HepG2 (cell line): ENCODE measurements at regions not wholly inside any gene's neighbourhood (a gene's known extent, or its start where the extent isn't known, plus 50 kb on each side); places are given as distances from the start of the nearest gene placed in this dataset.

Experiments
- CREB1 ChIP-seq, 2 experiments: fragments of 450-650 bp in 1 of 2; IDR thresholded peaks; 2 replicates each; pipeline ENCODE4 v1.6.1; 2016 to 2017; ENCODE audit warnings: control low read depth in 1 of 2, mild to moderate bottlenecking in 1 of 2, missing compliant biosample characterization in 1 of 2, missing genetic modification characterization in 1 of 2
- HOXA9 ChIP-seq: sonication (generic); formaldehyde crosslinking; IDR thresholded peaks from 2 replicates; pipeline ENCODE4 v1.8.1; 2022; ENCODE audit warnings: missing genetic modification reagents, mild to moderate bottlenecking, moderate library complexity, borderline replicate concordance
- NR2C2 ChIP-seq: sonication (generic); formaldehyde crosslinking; IDR thresholded peaks from 2 replicates; pipeline ENCODE4 v1.4.0; 2020; ENCODE audit warnings: missing genetic modification reagents, mild to moderate bottlenecking, moderate library complexity, borderline replicate concordance
- RELA ChIP-seq: sonication (generic); formaldehyde crosslinking; IDR thresholded peaks from 2 replicates; pipeline ENCODE4 v1.4.0; 2020; ENCODE audit warnings: missing genetic modification reagents
- SMAD1 ChIP-seq: sonication (generic); formaldehyde crosslinking; IDR thresholded peaks from 2 replicates; pipeline ENCODE4 v1.4.0; 2020; ENCODE audit warnings: missing genetic modification reagents, low read depth, mild to moderate bottlenecking, borderline replicate concordance
- SP1 ChIP-seq, 2 experiments: fragments of 450-650 bp in 1 of 2; sonication (generic) in 1 of 2; formaldehyde crosslinking in 1 of 2; IDR thresholded peaks; 2 replicates each; pipeline versions ENCODE4 v1.4.0 to v1.6.1; 2016 to 2020; ENCODE audit warnings: missing genetic modification reagents in 1 of 2
- YEATS2 ChIP-seq: sonication (generic); formaldehyde crosslinking; IDR thresholded peaks from 2 replicates; pipeline ENCODE4 v1.4.0; 2020; ENCODE audit warnings: missing genetic modification reagents, borderline replicate concordance
- ZNF180 ChIP-seq: sonication (generic); formaldehyde crosslinking; IDR thresholded peaks from 2 replicates; pipeline ENCODE4 v1.4.0; 2020; ENCODE audit warnings: low read depth, missing genetic modification reagents, borderline replicate concordance
- ZNF225 ChIP-seq: sonication (generic); formaldehyde crosslinking; IDR thresholded peaks from 2 replicates; pipeline ENCODE4 v1.4.0; 2020; ENCODE audit warnings: mild to moderate bottlenecking, missing genetic modification reagents

GRCh38 chr13:111909501-111909900 is 157.4 kb upstream of the SOX1 start:
- TF ChIP-seq SMAD1 (no peak), YEATS2 (no peak), HOXA9 (CRISPR knock-in tag) (no peak), CREB1 (IDR thresholded peaks at IDR 0.05) (no peak), CREB1 (CRISPR knock-in tag; IDR thresholded peaks at IDR 0.05) (no peak), SP1 (IDR thresholded peaks at IDR 0.05) (no peak), SP1 (CRISPR knock-in tag; IDR thresholded peaks at IDR 0.05) (no peak), ZNF225 (CRISPR knock-in tag) (no peak), RELA (CRISPR knock-in tag) (no peak), NR2C2 (no peak), ZNF180 (CRISPR knock-in tag) (no peak)
